Uterus (tissue), 3 donors: ENCODE measurements at regions not wholly inside any gene's neighbourhood (a gene's known extent, or its start where the extent isn't known, plus 50 kb on each side); places are given as distances from the start of the nearest gene placed in this dataset.

ENCODE experiments used
- DNase-seq, 2 donors: peaks; one replicate each; pipeline ENCODE4 v3.0.0-alpha.2; 2019 to 2020
- H3K27ac ChIP-seq, 2 donors: fragments of 200-600 bp; sonication (generic); 1 replicate in 1 of 2; 2 replicates in 1 of 2; pipeline ENCODE4 v1.5.1; 2016 to 2018
- H3K27me3 ChIP-seq, 2 donors: fragments of 200-600 bp; sonication (generic); one replicate each; pipeline ENCODE4 v1.5.1; 2018 to 2019; ENCODE audit warnings: control low read depth in 1 of 2
- H3K36me3 ChIP-seq, 2 donors: fragments of 200-600 bp; sonication (generic); one replicate each; pipeline ENCODE4 v1.5.1; 2019; ENCODE audit warnings: control low read depth in 1 of 2
- H3K4me1 ChIP-seq, 2 donors: fragments of 200-600 bp; sonication (generic); one replicate each; pipeline ENCODE4 v1.5.1; 2018 to 2019; ENCODE audit warnings: control low read depth in 1 of 2
- H3K4me3 ChIP-seq, 2 donors: fragments of 200-600 bp; sonication (generic); 1 replicate in 1 of 2; 2 replicates in 1 of 2; pipeline ENCODE4 v1.5.1; 2018 to 2019; ENCODE audit warnings: mild to moderate bottlenecking in 1 of 2
- H3K9me3 ChIP-seq, 2 donors: fragments of 200-600 bp; sonication (generic); one replicate each; pipeline ENCODE4 v1.5.1; 2019; ENCODE audit warnings: control low read depth in 1 of 2
- CTCF ChIP-seq, 4 experiments: fragments of 200-600 bp in 2 of 4; fragments of 450-650 bp in 2 of 4; sonication (generic) in 2 of 4; IDR thresholded peaks; one replicate each; pipeline ENCODE4 v1.5.1; 2016 to 2019; ENCODE audit warnings: antibody characterized with exemption in 4 of 4, mild to moderate bottlenecking in 2 of 4, moderate library complexity in 1 of 4
- POLR2A ChIP-seq, 2 donors: fragments of 450-650 bp; IDR thresholded peaks; one replicate each; pipeline ENCODE4 v1.6.1; 2016; ENCODE audit warnings: antibody characterized with exemption in 2 of 2, mild to moderate bottlenecking in 1 of 2, moderate library complexity in 1 of 2
- intact Hi-C: fragments of 100-400 bp; cut with DNase I; formaldehyde crosslinking; loops from one replicate; pipeline ENCODE4 v1.15.1; 2023; ENCODE audit warnings: low total_unique reads
- donor health status: DM: yes; HTN: yes; CAD: no.

- DNase-seq: no peak
- Histone ChIP-seq H3K27me3 (no peaks in the 10 kb centered on the region), H3K4me3 (no peak overlapping the region), H3K4me1 (no peaks in the 10 kb centered on the region), H3K36me3 (no peaks in the 10 kb centered on the region), H3K9me3 (no peaks in the 10 kb centered on the region), H3K27ac (no peak overlapping the region)
- TF ChIP-seq CTCF (IDR thresholded peaks at IDR 0.05) (no peak), POLR2A (IDR thresholded peaks at IDR 0.05) (no peak)
- intact Hi-C loops: no loop called here
These were observed 229.6 kb upstream of the ESRRG start for GRCh38 chr1:216952864-216953263.

- Histone ChIP-seq H3K27ac (no peak overlapping the region), H3K36me3 (no peaks in the 10 kb centered on the region), H3K9me3 (no peaks in the 10 kb centered on the region), H3K4me1 (no peaks in the 10 kb centered on the region), H3K4me3 (no peak overlapping the region), H3K27me3 (no peaks in the 10 kb centered on the region)
- TF ChIP-seq POLR2A (IDR thresholded peaks at IDR 0.05): no peak
- TF ChIP-seq CTCF (IDR thresholded peaks at IDR 0.05): no peak
- DNase-seq: no peak
- intact Hi-C loops: no loop called here
These were observed 222.4 kb upstream of the ESRRG start for GRCh38 chr1:216945538-216946080.

DNA sequence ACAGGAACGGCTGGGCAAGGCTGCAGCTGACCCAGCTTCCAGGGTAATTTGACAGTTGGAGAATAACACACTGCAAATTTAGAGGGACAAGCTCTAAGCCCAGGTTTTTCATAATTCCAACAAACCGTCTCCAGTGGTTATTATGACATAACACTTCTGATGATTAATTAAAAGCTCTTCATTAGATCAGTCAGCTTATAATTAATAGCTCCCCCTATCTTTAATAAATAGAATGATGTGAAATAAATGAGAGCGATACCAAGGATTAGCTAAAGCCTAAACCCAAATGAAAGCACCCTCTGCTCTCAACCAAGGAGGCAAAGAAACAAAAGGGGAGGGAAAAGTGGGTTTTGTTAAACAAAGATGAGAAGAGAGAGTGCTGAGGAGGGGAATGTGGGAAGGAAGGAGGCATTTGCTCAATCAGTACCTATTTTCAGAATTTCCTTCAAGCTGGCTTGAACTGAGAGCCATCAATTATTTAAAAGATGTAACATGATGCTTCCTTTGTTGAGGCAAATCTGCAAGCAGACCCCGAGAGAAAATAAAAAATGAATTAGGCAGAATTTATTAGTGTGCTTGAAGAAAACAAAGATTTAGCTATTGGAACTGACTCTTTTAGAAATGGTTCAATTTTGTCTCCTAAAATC is 221.8 kb upstream of the ESRRG start:
- Histone ChIP-seq H3K4me3 (no peak overlapping the region), H3K9me3 (no peaks in the 10 kb centered on the region), H3K27me3 (no peaks in the 10 kb centered on the region), H3K36me3 (no peaks in the 10 kb centered on the region), H3K4me1 (no peaks in the 10 kb centered on the region), H3K27ac (no peak overlapping the region)
- TF ChIP-seq POLR2A (IDR thresholded peaks at IDR 0.05) (no peak), CTCF (IDR thresholded peaks at IDR 0.05) (no peak)
- intact Hi-C loops: no loop called here
- no peak for DNase-seq

- TF ChIP-seq CTCF (IDR thresholded peaks at IDR 0.05) (no peak), POLR2A (IDR thresholded peaks at IDR 0.05) (no peak)
- H3K4me1 ChIP-seq: no peaks in the 10 kb centered on the region
- no peaks in the 10 kb centered on the region for H3K36me3 ChIP-seq
- H3K27me3 ChIP-seq: no peaks in the 10 kb centered on the region
- no peaks in the 10 kb centered on the region for H3K9me3 ChIP-seq
- no peak for DNase-seq
- H3K27ac ChIP-seq: no peak overlapping the region
- intact Hi-C loops: no loop called here
- H3K4me3 ChIP-seq: no peak overlapping the region
These were observed 214.3 kb upstream of the ESRRG start for GRCh38 chr1:216937491-216937890.

GRCh38 chr1:216936779-216937178 is 213.6 kb upstream of the ESRRG start:
- intact Hi-C loops: no loop called here
- DNase-seq: no peak
- TF ChIP-seq CTCF (IDR thresholded peaks at IDR 0.05) (no peak), POLR2A (IDR thresholded peaks at IDR 0.05) (no peak)
- H3K9me3 ChIP-seq: no peaks in the 10 kb centered on the region
- H3K4me1 ChIP-seq: no peaks in the 10 kb centered on the region
- H3K4me3 ChIP-seq: no peak overlapping the region
- no peaks in the 10 kb centered on the region for H3K27me3 ChIP-seq
- H3K36me3 ChIP-seq: no peaks in the 10 kb centered on the region
- no peak overlapping the region for H3K27ac ChIP-seq
